ENCODE measurements at regions not wholly inside any gene's neighbourhood (a gene's known extent, or its start where the extent isn't known, plus 50 kb on each side); places are given as distances from the start of the nearest gene placed in this dataset.

- H3K27me3 ChIP-seq (replicated peaks in 1 of 2; ENCODE audit: control insufficient read depth in 2 of 2, insufficient read depth in 2 of 2, low read length in 1 of 2) = 0 out of 4 replicates have a peak, but pooled peaks cover 0 to 4% of the 10 kb centered on the region in 2 experiments
- no peak overlapping the region for H3K4me3 ChIP-seq
- H3K9me3 ChIP-seq (replicated peaks; ENCODE audit: control insufficient read depth, insufficient read depth, low read length) = no peaks in the 10 kb centered on the region
- no peaks in the 10 kb centered on the region for H4K20me1 ChIP-seq (ENCODE audit: control insufficient read depth, insufficient read depth)
- ATAC-seq = no peak
- ChIA-PET SMC1A (ENCODE audit: uncharacterized antibody, unreplicated experiment) (interaction anchor here (0.9 kb wide), 1 partner anchor 16 kb away, joined by 3 read pairs; no protein-coding TSS in a partner anchor), POLR2A (no interaction called here), RAD21 (ENCODE audit: unreplicated experiment) (interaction anchor here (0.6 to 1.1 kb wide), 2 partner anchors 34 to 449 kb away, joined by 3 read pairs; no protein-coding TSS in a partner anchor), CTCF (no interaction called here)
- no peaks in the 10 kb centered on the region for H3K79me2 ChIP-seq (ENCODE audit: control insufficient read depth, insufficient read depth, low read length)
- H2AFZ ChIP-seq (ENCODE audit: control insufficient read depth, low read depth, low read length) = no peak overlapping the region
- FAIRE-seq = no peak
- no peak overlapping the region for H3K27ac ChIP-seq (ENCODE audit: control insufficient read depth, insufficient read depth)
- WGBS (ENCODE audit: insufficient coverage, insufficient replicate concordance, low lambda C conversion rate, missing lambda C conversion rate) = 71% methylated on average over 4 of the region's 4 CpGs
- no TSS peak for BruUV-seq (replicated peaks)
- no peak overlapping the region for H3K9ac ChIP-seq (ENCODE audit: control insufficient read depth, insufficient read depth, low read length)
- H3K4me2 ChIP-seq (ENCODE audit: control insufficient read depth, insufficient read depth) = no peak overlapping the region
- in situ Hi-C loops (cut with MboI) (no loop called here), intact Hi-C loops (cut with micrococcal nuclease; ENCODE audit: unreplicated experiment) (no loop called here)
- no peaks in the 10 kb centered on the region for H3K4me1 ChIP-seq (ENCODE audit: control insufficient read depth, insufficient read depth, low read length)
- TF ChIP-seq KAT2A (conservative IDR thresholded peaks at IDR 0.05; ENCODE audit: control insufficient read depth, low read depth, low read length) (no peak), KLF5 (IDR thresholded peaks at IDR 0.05; ENCODE audit: partially characterized antibody) (no peak), JUND (IDR thresholded peaks at IDR 0.05; ENCODE audit: low read depth, low read length) (no peak)
- TF ChIP-seq, protein P1, sequence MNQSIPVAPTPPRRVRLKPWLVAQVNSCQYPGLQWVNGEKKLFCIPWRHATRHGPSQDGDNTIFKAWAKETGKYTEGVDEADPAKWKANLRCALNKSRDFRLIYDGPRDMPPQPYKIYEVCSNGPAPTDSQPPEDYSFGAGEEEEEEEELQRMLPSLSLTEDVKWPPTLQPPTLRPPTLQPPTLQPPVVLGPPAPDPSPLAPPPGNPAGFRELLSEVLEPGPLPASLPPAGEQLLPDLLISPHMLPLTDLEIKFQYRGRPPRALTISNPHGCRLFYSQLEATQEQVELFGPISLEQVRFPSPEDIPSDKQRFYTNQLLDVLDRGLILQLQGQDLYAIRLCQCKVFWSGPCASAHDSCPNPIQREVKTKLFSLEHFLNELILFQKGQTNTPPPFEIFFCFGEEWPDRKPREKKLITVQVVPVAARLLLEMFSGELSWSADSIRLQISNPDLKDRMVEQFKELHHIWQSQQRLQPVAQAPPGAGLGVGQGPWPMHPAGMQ (IDR thresholded peaks at IDR 0.05; ENCODE audit: borderline replicate concordance) = no peak
- no peak for DNase-seq (ENCODE audit: low read depth, low spot score)
- H3K36me3 ChIP-seq (ENCODE audit: control insufficient read depth in 2 of 2, insufficient read depth in 2 of 2, low read length in 1 of 2) = no peaks in the 10 kb centered on the region
Measured at GRCh38 chr18:45149712-45150111, 465.6 kb upstream of the SLC14A2 start.

- ChIA-PET POLR2A (no interaction called here), CTCF (no interaction called here), RAD21 (ENCODE audit: unreplicated experiment) (no interaction called here), SMC1A (ENCODE audit: uncharacterized antibody, unreplicated experiment) (no interaction called here)
- Histone ChIP-seq H3K27ac (ENCODE audit: control insufficient read depth, insufficient read depth) (no peak overlapping the region), H3K9ac (ENCODE audit: control insufficient read depth, insufficient read depth, low read length) (no peak overlapping the region), H3K36me3 (ENCODE audit: control insufficient read depth in 2 of 2, insufficient read depth in 2 of 2, low read length in 1 of 2) (no peaks in the 10 kb centered on the region), H3K79me2 (ENCODE audit: control insufficient read depth, insufficient read depth, low read length) (no peaks in the 10 kb centered on the region), H3K27me3 (replicated peaks in 1 of 2; ENCODE audit: control insufficient read depth in 2 of 2, insufficient read depth in 2 of 2, low read length in 1 of 2) (0 out of 4 replicates have a peak, but pooled peaks cover 0 to 4% of the 10 kb centered on the region in 2 experiments), H3K4me1 (ENCODE audit: control insufficient read depth, insufficient read depth, low read length) (no peaks in the 10 kb centered on the region), H3K4me2 (ENCODE audit: control insufficient read depth, insufficient read depth) (no peak overlapping the region), H3K4me3 (no peak overlapping the region), H2AFZ (ENCODE audit: control insufficient read depth, low read depth, low read length) (no peak overlapping the region), H4K20me1 (ENCODE audit: control insufficient read depth, insufficient read depth) (no peaks in the 10 kb centered on the region), H3K9me3 (replicated peaks; ENCODE audit: control insufficient read depth, insufficient read depth, low read length) (no peaks in the 10 kb centered on the region)
- no peak for DNase-seq (ENCODE audit: low read depth, low spot score)
- intact Hi-C loops (cut with micrococcal nuclease; ENCODE audit: unreplicated experiment) = no loop called here
- in situ Hi-C loops (cut with MboI) = no loop called here
- no peak for FAIRE-seq
- BruUV-seq (replicated peaks) = no TSS peak
- 60% methylated on average over 2 of the region's 2 CpGs for WGBS (ENCODE audit: insufficient coverage, insufficient replicate concordance, low lambda C conversion rate, missing lambda C conversion rate)
- no peak for ATAC-seq
- TF ChIP-seq EGR1 (IDR thresholded peaks at IDR 0.05; ENCODE audit: borderline replicate concordance in 1 of 2, low read depth in 2 of 2, low read length in 2 of 2) (no peak), CREB1 (IDR thresholded peaks at IDR 0.05; ENCODE audit: low read depth) (no peak), BACH1 (IDR thresholded peaks at IDR 0.05; ENCODE audit: borderline replicate concordance) (no peak), PRDM15 (CRISPR knock-in tag; IDR thresholded peaks at IDR 0.05) (no peak), REST (IDR thresholded peaks at IDR 0.05; ENCODE audit: low read depth, low read length) (no peak)
Measured at GRCh38 chr18:45151645-45152044, 463.6 kb upstream of the SLC14A2 start.

Data from GM12878 (cell line).